SU-DHL-6 (cell line): ENCODE measurements at regions not wholly inside any gene's neighbourhood (a gene's known extent, or its start where the extent isn't known, plus 50 kb on each side); places are given as distances from the start of the nearest gene placed in this dataset.

Source experiments
- EZH2phosphoT487 ChIP-seq: fragments of 200-600 bp; sonication (generic), shearing (Covaris generic); conservative IDR thresholded peaks from 2 replicates; pipeline ENCODE4 v1.6.1; 2018; ENCODE audit warnings: mild to moderate bottlenecking, antibody characterized with exemption, low read length, moderate library complexity, mixed read lengths
- TF ChIP-seq, protein P1 (sequence below): fragments of 200-600 bp; sonication (generic); IDR thresholded peaks from one replicate; pipeline ENCODE4 v1.5.1; 2017; ENCODE audit warnings: antibody characterized with exemption, mild to moderate bottlenecking, low read length, moderate library complexity; ENCODE audit not compliant: insufficient read depth, poor library complexity, severe bottlenecking

DNA sequence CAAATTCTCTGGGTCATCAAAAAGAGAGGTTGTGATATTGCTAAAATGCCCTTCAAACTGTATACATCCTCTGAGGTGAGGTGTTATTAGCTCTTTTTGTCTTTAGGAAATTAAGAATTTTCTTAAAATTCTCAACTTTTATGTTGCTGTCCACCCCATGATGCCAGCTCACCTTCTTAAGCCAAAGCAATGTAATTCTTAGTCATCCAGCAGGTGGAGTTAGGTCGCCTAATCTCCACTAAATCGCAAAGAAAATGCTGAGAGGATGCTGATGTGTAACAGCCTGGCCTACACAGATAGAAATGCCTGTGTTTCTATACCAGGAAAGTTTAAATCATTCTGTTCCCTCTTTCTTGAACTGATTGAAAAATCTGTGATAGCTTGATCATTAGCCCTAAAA lies 770.2 kb upstream of the ALCAM start:
- TF ChIP-seq, protein P1, sequence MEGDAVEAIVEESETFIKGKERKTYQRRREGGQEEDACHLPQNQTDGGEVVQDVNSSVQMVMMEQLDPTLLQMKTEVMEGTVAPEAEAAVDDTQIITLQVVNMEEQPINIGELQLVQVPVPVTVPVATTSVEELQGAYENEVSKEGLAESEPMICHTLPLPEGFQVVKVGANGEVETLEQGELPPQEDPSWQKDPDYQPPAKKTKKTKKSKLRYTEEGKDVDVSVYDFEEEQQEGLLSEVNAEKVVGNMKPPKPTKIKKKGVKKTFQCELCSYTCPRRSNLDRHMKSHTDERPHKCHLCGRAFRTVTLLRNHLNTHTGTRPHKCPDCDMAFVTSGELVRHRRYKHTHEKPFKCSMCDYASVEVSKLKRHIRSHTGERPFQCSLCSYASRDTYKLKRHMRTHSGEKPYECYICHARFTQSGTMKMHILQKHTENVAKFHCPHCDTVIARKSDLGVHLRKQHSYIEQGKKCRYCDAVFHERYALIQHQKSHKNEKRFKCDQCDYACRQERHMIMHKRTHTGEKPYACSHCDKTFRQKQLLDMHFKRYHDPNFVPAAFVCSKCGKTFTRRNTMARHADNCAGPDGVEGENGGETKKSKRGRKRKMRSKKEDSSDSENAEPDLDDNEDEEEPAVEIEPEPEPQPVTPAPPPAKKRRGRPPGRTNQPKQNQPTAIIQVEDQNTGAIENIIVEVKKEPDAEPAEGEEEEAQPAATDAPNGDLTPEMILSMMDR, result peak; percentile 46
- TF ChIP-seq EZH2phosphoT487, result no peak
